ENCODE measurements at regions not wholly inside any gene's neighbourhood (a gene's known extent, or its start where the extent isn't known, plus 50 kb on each side); places are given as distances from the start of the nearest gene placed in this dataset.

DNA sequence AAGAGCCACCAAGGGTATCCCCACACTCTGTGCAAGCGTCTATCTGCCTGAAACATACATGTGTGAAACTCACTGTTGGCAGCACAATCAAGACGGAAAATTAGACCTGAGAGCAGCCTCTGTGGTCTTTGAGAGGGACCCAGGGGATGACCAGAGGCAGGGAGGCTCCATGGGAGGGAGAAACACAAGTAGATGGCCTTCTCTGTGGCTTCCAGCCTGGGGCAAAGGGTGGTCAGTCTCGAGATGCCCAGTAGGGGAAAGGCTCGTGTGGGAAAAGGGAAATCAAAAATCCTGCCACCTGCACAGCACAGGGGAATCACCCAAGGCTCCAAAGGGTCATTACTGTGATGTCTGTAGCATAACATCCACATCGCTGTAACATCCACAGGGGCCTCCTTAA, 823.3 kb downstream of the KCNJ18 start:
- Histone ChIP-seq H3K4me1 (no peaks in the 10 kb centered on the region), H3K9ac (no peak overlapping the region), H3K9me3 (ENCODE audit: low read depth) (no peaks in the 10 kb centered on the region), H4K20me1 (ENCODE audit: low read depth) (no peaks in the 10 kb centered on the region), H3K4me3 (no peak overlapping the region), H3K79me2 (ENCODE audit: low read depth) (no peaks in the 10 kb centered on the region), H3K27ac (no peak overlapping the region), H3F3A (ENCODE audit: low read depth) (no peaks in the 10 kb centered on the region), H2AFZ (replicated peaks) (no peak overlapping the region), H3K36me3 (no peaks in the 10 kb centered on the region), H3K4me2 (no peak overlapping the region), H3K27me3 (no peaks in the 10 kb centered on the region)
- H3K36me3 Mint-ChIP-seq = no peaks in the 10 kb centered on the region
- H3K27ac Mint-ChIP-seq = no peak overlapping the region
- no peaks in the 10 kb centered on the region for H3K27me3 Mint-ChIP-seq (ENCODE audit: insufficient read depth, low read depth)
- H3K4me3 Mint-ChIP-seq = no peak overlapping the region
- H3K4me1 Mint-ChIP-seq = no peaks in the 10 kb centered on the region
- peaks cover 35% of the 10 kb centered on the region for H3K9me3 Mint-ChIP-seq
- TF ChIP-seq EZH2phosphoT487 (IDR thresholded peaks at IDR 0.05) (no peak), EZH2 (IDR thresholded peaks at IDR 0.05) (no peak)
- TF ChIP-seq, protein P1, sequence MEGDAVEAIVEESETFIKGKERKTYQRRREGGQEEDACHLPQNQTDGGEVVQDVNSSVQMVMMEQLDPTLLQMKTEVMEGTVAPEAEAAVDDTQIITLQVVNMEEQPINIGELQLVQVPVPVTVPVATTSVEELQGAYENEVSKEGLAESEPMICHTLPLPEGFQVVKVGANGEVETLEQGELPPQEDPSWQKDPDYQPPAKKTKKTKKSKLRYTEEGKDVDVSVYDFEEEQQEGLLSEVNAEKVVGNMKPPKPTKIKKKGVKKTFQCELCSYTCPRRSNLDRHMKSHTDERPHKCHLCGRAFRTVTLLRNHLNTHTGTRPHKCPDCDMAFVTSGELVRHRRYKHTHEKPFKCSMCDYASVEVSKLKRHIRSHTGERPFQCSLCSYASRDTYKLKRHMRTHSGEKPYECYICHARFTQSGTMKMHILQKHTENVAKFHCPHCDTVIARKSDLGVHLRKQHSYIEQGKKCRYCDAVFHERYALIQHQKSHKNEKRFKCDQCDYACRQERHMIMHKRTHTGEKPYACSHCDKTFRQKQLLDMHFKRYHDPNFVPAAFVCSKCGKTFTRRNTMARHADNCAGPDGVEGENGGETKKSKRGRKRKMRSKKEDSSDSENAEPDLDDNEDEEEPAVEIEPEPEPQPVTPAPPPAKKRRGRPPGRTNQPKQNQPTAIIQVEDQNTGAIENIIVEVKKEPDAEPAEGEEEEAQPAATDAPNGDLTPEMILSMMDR (IDR thresholded peaks at IDR 0.05) = no peak
- DNase-seq (ENCODE audit: low spot score) = no peak

DNA sequence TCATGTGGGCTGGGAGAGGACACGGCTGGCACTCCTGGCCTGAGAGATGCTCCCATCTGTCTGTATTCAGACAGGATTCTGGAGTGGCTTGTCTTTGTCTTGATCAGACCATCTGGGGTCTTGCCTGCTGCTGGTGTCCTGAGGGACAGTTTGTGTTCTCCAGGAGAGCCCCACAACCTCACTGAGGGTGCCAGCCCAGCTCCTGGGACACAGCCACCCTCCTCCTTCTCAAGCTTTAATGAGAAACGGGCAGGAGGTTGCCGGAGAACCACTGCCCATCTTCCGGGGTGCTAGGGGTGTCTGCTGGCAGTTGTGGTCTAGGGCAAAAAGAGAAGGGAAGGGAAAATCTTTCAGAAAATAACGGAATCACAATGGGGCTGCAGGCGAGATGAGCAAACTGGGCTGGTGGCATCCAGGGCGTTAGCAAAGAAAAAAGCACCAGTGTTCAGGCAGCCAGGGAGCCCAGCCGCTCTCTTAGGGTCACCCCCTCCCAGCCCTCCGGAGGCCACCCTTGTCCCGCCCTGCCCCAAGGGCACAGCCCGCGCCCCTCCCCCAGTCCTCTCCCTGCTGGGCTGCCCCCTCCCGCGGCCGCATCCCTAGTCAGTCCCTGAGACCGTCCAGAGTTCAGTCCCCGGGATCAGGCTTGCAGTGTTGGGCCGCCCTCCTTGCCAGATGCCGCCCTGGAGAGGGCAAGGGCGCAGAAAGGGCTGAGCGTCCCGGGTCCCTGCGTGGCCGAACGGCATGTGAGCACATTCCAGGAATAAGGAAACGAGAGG, 824.7 kb downstream of the KCNJ18 start:
- TF ChIP-seq, protein P1 (IDR thresholded peaks at IDR 0.05) = no peak
- H3F3A ChIP-seq (ENCODE audit: low read depth) = no peaks in the 10 kb centered on the region
- H3K9me3 ChIP-seq (ENCODE audit: low read depth) = no peaks in the 10 kb centered on the region
- no peaks in the 10 kb centered on the region for H3K27me3 ChIP-seq
- no peak overlapping the region for H3K4me3 ChIP-seq
- H3K9me3 Mint-ChIP-seq = peaks cover 31% of the 10 kb centered on the region
- H2AFZ ChIP-seq (replicated peaks) = no peak overlapping the region
- DNase-seq (ENCODE audit: low spot score) = no peak
- H4K20me1 ChIP-seq (ENCODE audit: low read depth) = no peaks in the 10 kb centered on the region
- no peak overlapping the region for H3K4me2 ChIP-seq
- no peaks in the 10 kb centered on the region for H3K27me3 Mint-ChIP-seq (ENCODE audit: insufficient read depth, low read depth)
- H3K9ac ChIP-seq = no peak overlapping the region
- H3K79me2 ChIP-seq (ENCODE audit: low read depth) = no peaks in the 10 kb centered on the region
- no peaks in the 10 kb centered on the region for H3K4me1 ChIP-seq
- H3K27ac ChIP-seq = no peak overlapping the region
- H3K27ac Mint-ChIP-seq = no peak overlapping the region
- no peak overlapping the region for H3K4me3 Mint-ChIP-seq
- H3K4me1 Mint-ChIP-seq = no peaks in the 10 kb centered on the region
- no peaks in the 10 kb centered on the region for H3K36me3 Mint-ChIP-seq
- H3K36me3 ChIP-seq = no peaks in the 10 kb centered on the region

DNA sequence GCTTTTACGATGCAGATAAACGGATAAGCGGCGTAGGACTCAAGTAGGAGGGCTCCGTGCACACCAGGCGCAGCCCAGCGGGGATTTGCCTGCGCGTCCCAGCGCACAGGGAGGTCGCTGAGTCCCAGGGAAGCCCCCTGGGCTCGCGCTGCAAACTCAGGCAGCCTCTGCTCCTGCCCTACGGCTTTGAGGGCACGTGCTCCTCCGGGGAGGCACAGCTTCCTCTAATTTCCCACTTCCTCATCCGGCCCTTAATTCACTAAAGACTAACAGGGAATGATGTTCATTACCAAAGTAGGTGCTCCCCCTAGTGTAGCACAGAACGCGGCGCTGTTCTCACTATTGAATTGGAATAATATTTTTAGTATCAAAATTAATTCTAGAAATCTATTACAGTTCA, 825.4 kb downstream of the KCNJ18 start:
- Mint-ChIP-seq H3K27ac (no peak overlapping the region), H3K4me1 (no peaks in the 10 kb centered on the region), H3K9me3 (peaks cover 31% of the 10 kb centered on the region), H3K27me3 (ENCODE audit: insufficient read depth, low read depth) (no peaks in the 10 kb centered on the region), H3K4me3 (no peak overlapping the region), H3K36me3 (no peaks in the 10 kb centered on the region)
- no peak overlapping the region for H2AFZ ChIP-seq (replicated peaks)
- H4K20me1 ChIP-seq (ENCODE audit: low read depth) = no peaks in the 10 kb centered on the region
- H3K9ac ChIP-seq = no peak overlapping the region
- no peak overlapping the region for H3K27ac ChIP-seq
- H3F3A ChIP-seq (ENCODE audit: low read depth) = no peaks in the 10 kb centered on the region
- H3K27me3 ChIP-seq = no peaks in the 10 kb centered on the region
- no peak for DNase-seq (ENCODE audit: low spot score)
- no peaks in the 10 kb centered on the region for H3K4me1 ChIP-seq
- H3K9me3 ChIP-seq (ENCODE audit: low read depth) = no peaks in the 10 kb centered on the region
- no peaks in the 10 kb centered on the region for H3K36me3 ChIP-seq
- TF ChIP-seq EZH2 (IDR thresholded peaks at IDR 0.05) (no peak), EZH2phosphoT487 (IDR thresholded peaks at IDR 0.05) (no peak)
- TF ChIP-seq, protein P1 (IDR thresholded peaks at IDR 0.05) = no peak
- H3K4me3 ChIP-seq = no peak overlapping the region
- no peaks in the 10 kb centered on the region for H3K79me2 ChIP-seq (ENCODE audit: low read depth)
- H3K4me2 ChIP-seq = no peak overlapping the region

Data from neural progenitor cell (in vitro differentiated cells).